NOMO-1 treated with dmso at 0.1 percent for 144 hours (cell line): ENCODE measurements at regions not wholly inside any gene's neighbourhood (a gene's known extent, or its start where the extent isn't known, plus 50 kb on each side); places are given as distances from the start of the nearest gene placed in this dataset.
"Not testable (repeated sequence)": the region's sequence is repeated elsewhere in the genome, so short reads cannot be mapped to it uniquely, and the experiment has no call there.

ENCODE experiments used
- DNase-seq: peaks from one replicate; lab custom pipeline; 2025; ENCODE audit not compliant: unreplicated experiment; lab: John Stamatoyannopoulos, UW

DNA sequence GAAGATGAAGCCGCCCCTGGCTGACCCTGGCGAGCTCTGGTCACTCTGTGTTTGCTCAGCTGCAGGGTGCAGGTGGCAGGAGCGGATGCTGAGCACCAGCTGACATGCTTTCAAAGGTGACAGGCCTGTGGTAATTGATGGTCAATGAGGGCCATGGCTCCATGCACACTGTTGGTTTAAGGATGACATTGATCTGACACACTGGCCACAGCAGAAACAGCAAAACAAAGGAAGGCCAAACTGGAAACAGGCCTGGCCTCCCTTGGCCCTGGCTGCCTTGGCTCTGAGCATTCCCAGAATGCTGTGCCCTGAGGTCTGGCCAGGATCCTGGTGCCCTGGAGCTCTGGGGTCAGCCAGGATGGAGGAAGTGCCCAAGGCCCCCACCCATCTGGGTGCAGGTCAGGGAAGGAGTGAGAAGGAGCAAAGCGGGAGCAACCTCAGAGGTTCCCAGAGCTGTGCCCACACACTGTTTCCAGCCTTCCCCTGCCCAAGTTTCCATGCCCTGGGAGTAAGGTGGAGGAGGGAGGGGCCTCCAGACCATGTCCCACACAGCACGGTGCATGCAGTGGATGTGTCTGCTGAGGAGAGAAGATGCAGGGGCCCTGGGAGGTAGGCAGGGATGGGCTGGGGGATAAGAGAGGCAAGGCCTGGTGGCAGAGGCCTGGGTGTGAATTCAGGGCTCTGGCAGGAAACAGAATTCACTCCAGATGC lies 302.2 kb downstream of the RPS24 start:
- no peak for DNase-seq

- no peak for DNase-seq
Observed at GRCh38 chr10:78336402-78336791, 302.7 kb downstream of the RPS24 start.

- DNase-seq, result no peak
Observed at GRCh38 chr10:78337016-78337415, 303.4 kb downstream of the RPS24 start.

DNA sequence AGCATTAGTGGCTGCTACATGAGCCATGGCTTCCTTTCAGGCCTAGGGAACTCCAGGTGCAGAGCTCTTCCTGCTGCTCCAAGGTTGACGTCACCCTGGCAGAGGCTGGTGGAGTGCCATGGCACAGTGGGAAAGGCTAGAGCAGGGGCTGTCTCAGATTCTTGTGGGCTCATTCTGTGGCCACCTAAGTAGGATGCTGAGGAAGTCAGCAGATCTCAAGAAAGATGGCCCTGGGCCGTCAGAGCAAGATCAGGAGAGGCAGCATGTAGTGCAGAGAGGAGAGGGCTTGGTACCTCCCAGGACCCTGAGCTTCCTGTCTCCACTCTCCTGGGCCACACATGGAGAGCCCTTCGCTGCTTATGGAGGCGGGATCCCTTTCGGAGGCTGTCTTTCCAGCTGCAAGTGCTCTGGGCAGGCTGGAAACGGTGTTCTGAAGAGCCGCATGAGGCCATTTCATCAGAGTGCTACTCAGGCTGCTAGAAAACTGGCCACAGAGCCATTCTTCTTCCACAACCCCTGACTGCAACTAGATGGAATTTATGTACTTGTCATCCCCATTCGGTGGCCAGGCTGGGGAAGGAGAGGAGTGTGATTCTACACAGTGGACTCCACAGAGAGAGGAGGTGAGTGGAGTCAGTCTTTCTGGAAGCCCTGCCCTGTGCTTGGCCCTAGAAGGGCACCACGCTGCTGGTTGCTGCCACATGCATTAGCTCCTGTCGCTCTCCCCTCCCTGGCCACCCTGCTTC lies 304.2 kb downstream of the RPS24 start:
- DNase-seq, result no peak

GRCh38 chr10:78338717-78339116 lies 305.1 kb downstream of the RPS24 start:
- DNase-seq, result no peak

GRCh38 chr10:78339251-78339650 lies 305.6 kb downstream of the RPS24 start:
- no peak for DNase-seq

- DNase-seq, result no peak
Observed at GRCh38 chr10:78341953-78342614, 308.4 kb downstream of the RPS24 start.

DNA sequence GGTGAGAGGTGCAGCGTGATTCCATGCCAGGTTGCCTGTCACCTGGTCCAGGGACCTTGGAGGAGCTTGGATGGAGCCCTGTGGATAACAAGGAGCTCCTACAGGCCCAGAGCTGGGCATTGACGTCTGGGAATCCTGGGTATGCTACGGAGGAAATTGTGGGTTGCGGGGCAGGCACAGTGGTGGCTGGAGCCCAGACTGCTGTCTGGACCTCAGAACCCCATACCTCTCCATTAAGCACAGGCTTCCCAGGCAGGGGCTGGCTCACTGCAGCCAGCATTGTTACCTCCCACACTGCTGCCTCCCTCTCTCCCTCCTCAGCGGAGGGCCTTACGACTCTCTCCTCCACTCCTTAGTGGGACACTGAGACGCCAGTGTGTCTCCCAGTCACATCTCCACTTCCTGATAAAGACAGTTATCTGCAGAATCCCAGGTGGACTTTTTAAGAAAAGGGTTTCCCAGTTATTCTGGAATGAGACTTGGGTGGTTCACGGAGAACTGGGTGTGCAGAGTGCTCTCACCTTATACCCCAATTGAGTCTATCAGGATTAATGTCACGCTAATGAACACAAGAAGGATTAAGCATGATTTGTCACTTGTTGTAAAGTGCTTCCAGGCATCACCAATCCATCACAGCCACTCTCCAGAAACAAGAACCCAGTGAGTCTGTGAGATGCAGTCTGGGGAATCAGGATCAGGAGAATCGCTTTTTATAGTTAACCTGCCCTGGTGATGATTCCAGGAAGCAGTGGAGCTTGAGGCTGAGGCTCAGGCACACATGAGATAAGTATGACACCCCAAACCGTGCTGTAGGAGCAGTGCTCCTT lies 309.4 kb downstream of the RPS24 start:
- DNase-seq, result no peak

- not testable (repeated sequence) for DNase-seq
Observed at GRCh38 chr10:78344257-78344656, 310.6 kb downstream of the RPS24 start.

- DNase-seq, result not testable (repeated sequence)
Observed at GRCh38 chr10:78345515-78345914, 311.9 kb downstream of the RPS24 start.

- DNase-seq, result no peak
Observed at GRCh38 chr10:78346721-78347120, 313.1 kb downstream of the RPS24 start.

GRCh38 chr10:78348411-78349164 lies 314.9 kb downstream of the RPS24 start:
- no peak for DNase-seq

DNA sequence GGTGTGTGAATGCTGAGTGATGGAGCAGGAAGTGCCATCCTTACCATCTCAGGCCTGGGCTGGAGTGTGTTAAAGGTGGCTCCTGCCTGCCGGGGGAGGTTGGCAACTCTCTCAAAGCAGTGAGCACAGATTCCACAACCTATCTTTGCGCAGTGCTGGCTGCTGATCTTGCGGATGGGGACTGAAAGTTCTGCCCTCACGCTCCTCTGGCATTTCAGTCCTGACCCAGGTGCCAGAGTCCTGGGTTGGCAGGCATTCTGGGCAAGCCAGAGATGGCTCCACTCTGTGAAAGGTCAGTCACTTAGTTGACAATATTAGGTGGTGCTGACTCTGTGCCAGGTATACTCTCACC lies 315.5 kb downstream of the RPS24 start:
- no peak for DNase-seq

DNA sequence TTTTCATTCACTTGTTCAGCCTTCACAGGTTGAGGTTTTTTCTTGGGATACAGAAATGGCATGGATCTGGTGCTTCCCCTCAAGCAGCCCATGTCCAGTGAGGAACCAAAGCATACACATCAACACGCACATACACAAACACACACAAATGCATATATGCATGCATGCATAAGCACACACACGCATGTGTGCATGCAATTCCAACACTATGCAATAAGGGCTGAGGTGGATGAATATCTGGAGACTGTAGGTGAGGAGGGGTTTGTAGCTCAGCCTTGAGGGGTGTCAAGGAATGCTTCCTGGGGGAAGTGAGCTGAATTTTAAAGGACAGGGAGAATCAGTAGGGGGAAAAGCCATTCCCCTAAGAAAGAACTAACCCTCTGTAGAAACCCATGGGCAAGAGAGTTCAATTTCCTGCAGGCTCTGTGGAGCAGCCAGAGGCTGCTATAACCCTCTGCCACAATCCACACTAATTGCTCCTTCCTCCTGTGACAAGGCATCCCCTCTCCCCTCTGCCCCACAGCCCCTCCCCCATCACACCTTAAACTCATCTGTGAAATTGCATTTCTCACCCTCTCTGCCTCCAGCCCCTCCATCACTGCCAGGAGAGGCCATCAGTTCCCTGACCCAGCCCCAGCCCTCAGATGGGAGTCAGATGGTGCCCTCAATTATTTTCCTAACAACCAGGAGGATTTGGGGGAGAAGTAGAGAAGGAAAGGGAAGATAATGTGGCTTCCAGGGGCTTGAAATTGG lies 316.4 kb downstream of the RPS24 start:
- DNase-seq, result no peak

DNA sequence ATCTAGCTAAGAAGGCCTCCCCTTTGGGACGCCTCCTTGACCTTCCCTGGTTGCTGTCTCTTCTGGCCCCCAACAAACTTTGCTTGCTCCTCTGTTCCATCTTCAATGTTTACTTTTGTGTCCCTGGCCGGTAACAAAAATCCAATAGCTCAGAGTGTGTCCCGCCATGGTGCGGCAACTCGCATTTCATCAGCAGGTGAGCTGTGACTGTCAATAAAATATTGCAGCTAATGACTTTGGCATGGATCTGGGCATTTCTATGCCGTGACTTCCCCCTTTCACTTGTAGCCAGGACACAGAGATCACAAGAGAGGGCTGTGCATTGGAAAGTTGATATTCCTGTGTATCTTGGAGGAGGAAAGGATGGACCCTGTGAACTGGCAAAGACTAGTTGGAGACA lies 317.6 kb downstream of the RPS24 start:
- no peak for DNase-seq

DNA sequence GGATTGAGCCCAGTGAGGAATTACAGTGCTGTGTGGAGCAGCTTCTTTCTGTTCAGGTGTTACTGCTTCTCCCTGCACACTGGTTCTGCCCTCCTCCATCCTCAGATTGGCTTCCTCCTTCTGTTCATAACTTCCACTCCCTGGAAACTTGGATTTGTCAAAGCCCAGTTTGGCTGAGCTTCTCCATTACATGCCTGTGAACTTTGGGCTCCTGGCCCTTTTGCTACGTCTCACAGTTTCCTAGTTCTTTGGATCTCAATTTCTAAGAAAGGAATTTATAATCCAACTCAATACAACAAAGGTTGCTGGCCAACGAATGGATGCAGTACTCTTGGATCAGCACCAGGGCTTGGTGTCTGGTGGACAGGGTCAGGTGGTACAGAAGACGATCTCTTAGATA lies 318.1 kb downstream of the RPS24 start:
- DNase-seq, result no peak

GRCh38 chr10:78353636-78354035 lies 320.0 kb downstream of the RPS24 start:
- DNase-seq, result no peak

GRCh38 chr10:78354101-78354500 lies 320.4 kb downstream of the RPS24 start:
- no peak for DNase-seq

DNA sequence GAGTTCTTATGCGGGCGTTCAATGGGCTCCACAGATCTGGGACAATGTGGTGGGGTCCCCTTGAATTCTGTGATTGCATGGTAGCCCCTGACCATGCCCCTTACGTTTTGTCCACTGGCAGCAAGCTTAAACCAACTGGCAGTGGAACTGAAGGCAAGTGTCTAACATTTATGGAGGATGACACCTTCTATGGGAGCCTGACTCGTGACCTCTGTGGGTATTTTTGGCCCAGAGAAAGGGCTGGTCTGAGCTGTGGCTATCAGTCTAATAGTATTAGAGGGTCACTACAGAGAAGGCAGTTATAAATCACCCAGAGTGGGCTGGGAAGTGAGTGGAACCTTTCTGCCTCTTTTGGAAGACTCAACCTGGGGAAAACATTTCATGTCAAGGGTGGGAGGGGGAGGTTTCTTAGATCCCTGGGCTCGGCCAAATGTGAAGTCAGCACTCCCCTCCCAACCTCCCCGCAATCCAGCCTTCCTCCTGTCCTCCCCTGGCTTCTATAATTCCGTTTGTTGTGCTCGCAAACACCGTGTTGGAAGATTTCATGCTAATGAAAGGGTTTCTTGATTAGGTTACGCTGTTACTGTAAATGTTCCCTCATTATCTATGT lies 322.7 kb downstream of the RPS24 start:
- no peak for DNase-seq
